ENCODE measurements at regions not wholly inside any gene's neighbourhood (a gene's known extent, or its start where the extent isn't known, plus 50 kb on each side); places are given as distances from the start of the nearest gene placed in this dataset.

- no peak for DNase-seq
- TF ChIP-seq GATA1 (IDR thresholded peaks at IDR 0.05; ENCODE audit: low read depth, low read length) (no peak), POLR2A (IDR thresholded peaks at IDR 0.05; ENCODE audit: low read length) (no peak)
Observed at GRCh38 chr3:181764544-181764943, 52.8 kb downstream of the SOX2 start.

GRCh38 chr3:181770296-181770695 lies 58.6 kb downstream of the SOX2 start:
- no peak for DNase-seq
- TF ChIP-seq GATA1 (IDR thresholded peaks at IDR 0.05; ENCODE audit: low read depth, low read length) (no peak), POLR2A (IDR thresholded peaks at IDR 0.05; ENCODE audit: low read length) (no peak)

GRCh38 chr3:181771120-181771519 lies 59.4 kb downstream of the SOX2 start:
- TF ChIP-seq GATA1 (IDR thresholded peaks at IDR 0.05; ENCODE audit: low read depth, low read length) (no peak), POLR2A (IDR thresholded peaks at IDR 0.05; ENCODE audit: low read length) (no peak)
- no peak for DNase-seq

GRCh38 chr3:181772166-181772565 lies 60.4 kb downstream of the SOX2 start:
- no peak for TF ChIP-seq GATA1 (IDR thresholded peaks at IDR 0.05; ENCODE audit: low read depth, low read length)
- TF ChIP-seq POLR2A (IDR thresholded peaks at IDR 0.05; ENCODE audit: low read length): no peak
- no peak for DNase-seq

GRCh38 chr3:181773921-181774320 lies 62.2 kb downstream of the SOX2 start:
- DNase-seq: no peak
- TF ChIP-seq POLR2A (IDR thresholded peaks at IDR 0.05; ENCODE audit: low read length) (no peak), GATA1 (IDR thresholded peaks at IDR 0.05; ENCODE audit: low read depth, low read length) (no peak)

GRCh38 chr3:181782306-181782954 lies 70.7 kb downstream of the SOX2 start:
- TF ChIP-seq GATA1 (IDR thresholded peaks at IDR 0.05; ENCODE audit: low read depth, low read length) (no peak), POLR2A (IDR thresholded peaks at IDR 0.05; ENCODE audit: low read length) (no peak)
- DNase-seq: peak in 1 of 2 experiments; percentile 43

- no peak for DNase-seq
- no peak for TF ChIP-seq POLR2A (IDR thresholded peaks at IDR 0.05; ENCODE audit: low read length)
Observed at GRCh38 chr3:181790561-181790960, 78.8 kb downstream of the SOX2 start.

- TF ChIP-seq POLR2A (IDR thresholded peaks at IDR 0.05; ENCODE audit: low read length) (no peak), GATA1 (IDR thresholded peaks at IDR 0.05; ENCODE audit: low read depth, low read length) (no peak)
- no peak for DNase-seq
Observed at GRCh38 chr3:181791056-181791955, 79.6 kb downstream of the SOX2 start.

GRCh38 chr3:181793006-181793405 lies 81.3 kb downstream of the SOX2 start:
- no peak for DNase-seq
- no peak for TF ChIP-seq POLR2A (IDR thresholded peaks at IDR 0.05; ENCODE audit: low read length)
- no peak for TF ChIP-seq GATA1 (IDR thresholded peaks at IDR 0.05; ENCODE audit: low read depth, low read length)

- TF ChIP-seq POLR2A (IDR thresholded peaks at IDR 0.05; ENCODE audit: low read length) (no peak), GATA1 (IDR thresholded peaks at IDR 0.05; ENCODE audit: low read depth, low read length) (no peak)
Observed at GRCh38 chr3:181794011-181794790, 82.5 kb downstream of the SOX2 start.

GRCh38 chr3:181796641-181797040 lies 84.9 kb downstream of the SOX2 start:
- DNase-seq: no peak
- TF ChIP-seq POLR2A (IDR thresholded peaks at IDR 0.05; ENCODE audit: low read length): no peak
- TF ChIP-seq GATA1 (IDR thresholded peaks at IDR 0.05; ENCODE audit: low read depth, low read length): no peak

More at GRCh38 chr3:181794011-181794790, 82.5 kb downstream of the SOX2 start:
- DNase-seq: no peak

- TF ChIP-seq GATA1 (IDR thresholded peaks at IDR 0.05; ENCODE audit: low read depth, low read length): no peak
- no peak for TF ChIP-seq POLR2A (IDR thresholded peaks at IDR 0.05; ENCODE audit: low read length)
- DNase-seq: no peak
Observed at GRCh38 chr3:181797431-181797830, 85.7 kb downstream of the SOX2 start.

- no peak for DNase-seq
- TF ChIP-seq POLR2A (IDR thresholded peaks at IDR 0.05; ENCODE audit: low read length) (no peak), GATA1 (IDR thresholded peaks at IDR 0.05; ENCODE audit: low read depth, low read length) (no peak)
Observed at GRCh38 chr3:181805703-181806102, 94.0 kb downstream of the SOX2 start.

GRCh38 chr3:181808053-181808452 lies 96.3 kb downstream of the SOX2 start:
- DNase-seq: no peak
- no peak for TF ChIP-seq POLR2A (IDR thresholded peaks at IDR 0.05; ENCODE audit: low read length)
- TF ChIP-seq GATA1 (IDR thresholded peaks at IDR 0.05; ENCODE audit: low read depth, low read length): no peak
